IMR-90 (cell line): ENCODE measurements at regions not wholly inside any gene's neighbourhood (a gene's known extent, or its start where the extent isn't known, plus 50 kb on each side); places are given as distances from the start of the nearest gene placed in this dataset.

ENCODE experiments used
- ATAC-seq: fragments of 200-7000 bp; cut with Tn5 transposase; 2 replicates; pipeline ENCODE4 v1.9.1; 2020; ENCODE audit warnings: low read depth, mild to moderate bottlenecking, moderate library complexity
- BruUV-seq: library from RNA; stranded (reverse); fragments of 400-500 nt; replicated peaks from 2 replicates; lab custom pipeline; 2021; lab: Mats Ljungman, UMichigan
- CTCF ChIA-PET: fragments of 300-600 bp; formaldehyde crosslinking; extraction: SDS; loops from one replicate; lab custom pipeline; 2021; ENCODE audit warnings: antibody characterized with exemption; lab: Yijun Ruan, JAX
- POLR2A ChIA-PET: fragments of 300-600 bp; sonication (Branson Sonifier 250); formaldehyde crosslinking; loops from one replicate; lab custom pipeline; 2022; ENCODE audit warnings: antibody characterized with exemption; ENCODE audit not compliant: unreplicated experiment; lab: Charles Lee
- DNase-seq: peaks from one replicate; pipeline ENCODE4 v3.0.0; 2013
- H2AFZ ChIP-seq: replicated peaks from 2 replicates; pipeline ENCODE3; 2013; ENCODE audit warnings: low read length, mild to moderate bottlenecking; ENCODE audit not compliant: poor library complexity
- H2AK5ac ChIP-seq: 2 replicates; pipeline ENCODE4 v1.6.1; 2013; ENCODE audit warnings: low read depth, low read length, inconsistent platforms
- H2AK9ac ChIP-seq: replicated peaks from 2 replicates; pipeline ENCODE3; 2013; ENCODE audit warnings: mild to moderate bottlenecking, low read depth, low read length, moderate library complexity; ENCODE audit not compliant: poor library complexity
- H2BK120ac ChIP-seq: 2 replicates; pipeline ENCODE4 v1.6.1; 2013; ENCODE audit warnings: low read depth, low read length, inconsistent platforms
- H2BK15ac ChIP-seq: 3 replicates; pipeline ENCODE4 v1.6.1; 2013; ENCODE audit warnings: low read depth, low read length, inconsistent platforms
- H2BK20ac ChIP-seq: 2 replicates; pipeline ENCODE4 v1.6.1; 2013; ENCODE audit warnings: low read depth, mild to moderate bottlenecking, inconsistent platforms, low read length, moderate library complexity
- H2BK5ac ChIP-seq: 2 replicates; pipeline ENCODE4 v1.6.1; 2013; ENCODE audit warnings: mild to moderate bottlenecking, low read depth, low read length, inconsistent platforms; ENCODE audit not compliant: poor library complexity, severe bottlenecking
- H3K14ac ChIP-seq: replicated peaks from 2 replicates; pipeline ENCODE4 v1.6.1; 2013; ENCODE audit warnings: low read depth, low read length, inconsistent platforms
- H3K18ac ChIP-seq: 2 replicates; pipeline ENCODE4 v1.6.1; 2013; ENCODE audit warnings: low read depth, low read length, control low read depth
- H3K23ac ChIP-seq: 2 replicates; pipeline ENCODE4 v1.6.1; 2013; ENCODE audit warnings: low read depth, low read length, inconsistent platforms
- H3K27ac ChIP-seq: 2 replicates; pipeline ENCODE4 v1.5.1; 2013; ENCODE audit warnings: mild to moderate bottlenecking, control low read depth, low read length; ENCODE audit not compliant: insufficient read depth
- H3K27me3 ChIP-seq: 2 replicates; pipeline ENCODE4 v1.6.1; 2013; ENCODE audit warnings: low read length; ENCODE audit not compliant: control insufficient read depth, insufficient read depth
- H3K36me3 ChIP-seq: 2 replicates; pipeline ENCODE4 v1.6.1; 2013; ENCODE audit warnings: low read length, mixed read lengths; ENCODE audit not compliant: control insufficient read depth, insufficient read depth
- H3K4ac ChIP-seq: 2 replicates; pipeline ENCODE4 v1.6.1; 2013; ENCODE audit warnings: low read depth, low read length, inconsistent platforms
- H3K4me1 ChIP-seq: 2 replicates; pipeline ENCODE4 v1.6.1; 2013; ENCODE audit warnings: low read length, mixed read lengths; ENCODE audit not compliant: control insufficient read depth, insufficient read depth
- H3K4me2 ChIP-seq: 2 replicates; pipeline ENCODE4 v1.6.1; 2013; ENCODE audit warnings: low read depth, mild to moderate bottlenecking, control low read depth, low read length, moderate library complexity
- H3K4me3 ChIP-seq: 2 replicates; pipeline ENCODE4 v1.5.1; 2013; ENCODE audit warnings: low read depth, mild to moderate bottlenecking, control low read depth, low read length, moderate library complexity; ENCODE audit not compliant: insufficient read depth
- H3K56ac ChIP-seq: 2 replicates; pipeline ENCODE4 v1.6.1; 2013; ENCODE audit warnings: low read length, inconsistent platforms; ENCODE audit not compliant: insufficient read depth; ENCODE audit errors: extremely low read depth
- H3K79me1 ChIP-seq, 2 experiments: 2 replicates each; pipeline ENCODE4 v1.6.1; 2013; ENCODE audit warnings: low read length in 2 of 2, inconsistent platforms in 1 of 2, low read depth in 1 of 2
- H3K9ac ChIP-seq: 2 replicates; pipeline ENCODE4 v1.6.1; 2013; ENCODE audit warnings: low read depth, low read length, control low read depth
- H3K9me1 ChIP-seq: 2 replicates; pipeline ENCODE4 v1.6.1; 2013; ENCODE audit warnings: low read length, inconsistent platforms; ENCODE audit not compliant: insufficient read depth
- H3K9me3 ChIP-seq: 2 replicates; pipeline ENCODE4 v1.6.1; 2013; ENCODE audit warnings: low read length; ENCODE audit not compliant: control insufficient read depth, insufficient read depth
- H4K20me1 ChIP-seq: 2 replicates; pipeline ENCODE4 v1.6.1; 2013; ENCODE audit warnings: low read length, inconsistent platforms; ENCODE audit not compliant: insufficient read depth
- H4K5ac ChIP-seq: 2 replicates; pipeline ENCODE4 v1.6.1; 2013; ENCODE audit warnings: mild to moderate bottlenecking, low read depth, low read length, control low read depth
- H4K8ac ChIP-seq, 2 experiments: 2 replicates each; pipeline ENCODE4 v1.6.1; 2013; ENCODE audit warnings: low read depth in 2 of 2, low read length in 2 of 2, control low read depth in 1 of 2, inconsistent platforms in 1 of 2
- H4K91ac ChIP-seq: 2 replicates; pipeline ENCODE4 v1.6.1; 2013; ENCODE audit warnings: low read depth, low read length, inconsistent platforms; ENCODE audit not compliant: insufficient read depth
- BHLHE40 ChIP-seq: fragments of 150-350 bp; IDR thresholded peaks from 2 replicates; pipeline ENCODE4 v1.6.1; 2016; ENCODE audit warnings: mild to moderate bottlenecking, low read depth, low read length
- CTCF ChIP-seq: conservative IDR thresholded peaks from 2 replicates; pipeline ENCODE4 v1.5.1; 2012; ENCODE audit warnings: mild to moderate bottlenecking, low read depth, low read length, improper control_type of control experiment
- ELK1 ChIP-seq: fragments of 150-350 bp; IDR thresholded peaks from 2 replicates; pipeline ENCODE4 v1.6.1; 2016; ENCODE audit warnings: low read depth, mild to moderate bottlenecking, low read length, moderate library complexity, borderline replicate concordance
- MAZ ChIP-seq: IDR thresholded peaks from 2 replicates; pipeline ENCODE4 v1.6.1; 2012; ENCODE audit warnings: low read depth, mild to moderate bottlenecking, low read length, improper control_type of control experiment, moderate library complexity, borderline replicate concordance
- MXI1 ChIP-seq: IDR thresholded peaks from 2 replicates; pipeline ENCODE4 v1.6.1; 2012; ENCODE audit warnings: low read depth, mild to moderate bottlenecking, low read length, moderate library complexity, borderline replicate concordance
- NFE2L2 ChIP-seq: fragments of 150-350 bp; IDR thresholded peaks from 2 replicates; pipeline ENCODE4 v1.6.1; 2016; ENCODE audit warnings: low read depth, mild to moderate bottlenecking, low read length
- RAD21 ChIP-seq: IDR thresholded peaks from 2 replicates; pipeline ENCODE4 v1.6.1; 2012; ENCODE audit warnings: low read length, improper control_type of control experiment
- RFX5 ChIP-seq: IDR thresholded peaks from 2 replicates; pipeline ENCODE4 v1.8.0; 2012; ENCODE audit warnings: low read depth, mild to moderate bottlenecking, low read length, moderate library complexity
- USF2 ChIP-seq: fragments of 150-350 bp; IDR thresholded peaks from 2 replicates; pipeline ENCODE4 v1.6.1; 2017; ENCODE audit warnings: mild to moderate bottlenecking, antibody characterized with exemption, low read length, low read depth
- WGBS, 2 experiments: methylation state at CpG; one replicate each; pipeline versions ENCODE4 v1.1.5 to v1.1.7; 2013; ENCODE audit warnings: missing lambda C conversion rate in 2 of 2; ENCODE audit not compliant: insufficient read length in 1 of 2; ENCODE audit errors: extremely low coverage in 2 of 2; 5-methylcytosine and 5-hydroxymethylcytosine counted together
- dilution Hi-C: fragments of 300-500 bp; cut with HindIII; formaldehyde crosslinking; loops from one replicate; pipeline ENCODE4 v1.14.3; 2018; ENCODE audit warnings: low sequenced_read_pairs; ENCODE audit not compliant: unreplicated experiment
- in situ Hi-C: fragments of 300-500 bp; cut with MboI; formaldehyde crosslinking; loops from 3 replicates; pipeline ENCODE4 v1.14.3; 2019; ENCODE audit warnings: low sequenced_read_pairs, inconsistent platforms, mixed read lengths
- intact Hi-C: fragments of 100-400 bp; cut with micrococcal nuclease; formaldehyde crosslinking; loops from 2 replicates; pipeline ENCODE4 v1.10.0; 2022

GRCh38 chr2:129396980-129397599, 582.4 kb upstream of the RAB6C start:
- CTCF ChIA-PET: no interaction called here

More at GRCh38 chr2:129396980-129397599, 582.4 kb upstream of the RAB6C start:
- Histone ChIP-seq H2AK5ac (no peak overlapping the region), H3K9ac (no peak overlapping the region), H2BK5ac (no peak overlapping the region), H3K4me1 (no peaks in the 10 kb centered on the region), H4K5ac (no peak overlapping the region), H3K79me1 (no peaks in the 10 kb centered on the region), H4K8ac (no peak overlapping the region), H4K91ac (no peak overlapping the region), H3K18ac (no peak overlapping the region), H3K27me3 (no peaks in the 10 kb centered on the region), H2BK120ac (no peak overlapping the region), H3K14ac (no peak overlapping the region), H2BK20ac (no peak overlapping the region), H3K9me1 (no peaks in the 10 kb centered on the region), H3K56ac (no peak overlapping the region), H2AK9ac (no peak overlapping the region), H4K20me1 (no peaks in the 10 kb centered on the region), H3K9me3 (peaks cover 8% of the 10 kb centered on the region; the same call in 1 of the 2 replicates), H3K4me3 (no peak overlapping the region), H2AFZ (peak overlapping the region; percentile 6), H3K23ac (no peak overlapping the region), H3K27ac (no peak overlapping the region), H3K4me2 (no peak overlapping the region), H3K36me3 (no peaks in the 10 kb centered on the region), H2BK15ac (no peak overlapping the region), H3K4ac (no peak overlapping the region)
- TF ChIP-seq MAZ: no peak
- TF ChIP-seq USF2: no peak
- TF ChIP-seq CTCF: peak; percentile 32
- no peak for TF ChIP-seq MXI1
- TF ChIP-seq RFX5: no peak
- no peak for TF ChIP-seq ELK1
- peak; percentile 40 for TF ChIP-seq RAD21
- TF ChIP-seq NFE2L2: no peak
- TF ChIP-seq BHLHE40: no peak
- WGBS, 2 experiments: no CpG with 5 or more reads among the region's 3 CpGs
- intact Hi-C loops: loop anchor here (5.0 kb wide), 1 partner anchor 1075 kb away; no protein-coding TSS in a partner anchor
- dilution Hi-C loops: no loop called here
- in situ Hi-C loops: no loop called here
- DNase-seq (no peak), ATAC-seq (no peak)
- BruUV-seq: no TSS peak
- POLR2A ChIA-PET: no interaction called here
